Activated CD4-positive, alpha-beta T cell treated with anti-CD3 and anti-CD28 coated beads, Interleukin-2, amount 10 ng/mL, durations not matched to agents 7 days and 5 days (primary cell): ENCODE measurements at regions not wholly inside any gene's neighbourhood (a gene's known extent, or its start where the extent isn't known, plus 50 kb on each side); places are given as distances from the start of the nearest gene placed in this dataset.
A peak's percentile ranks its signal among the peaks of the same experiment; 100 is the strongest.
"Not testable (repeated sequence)": the region's sequence is repeated elsewhere in the genome, so short reads cannot be mapped to it uniquely, and the experiment has no call there.

ENCODE experiments used
- CTCF ChIA-PET: fragments of 350-600 bp; sonication (Branson Sonifier 250); formaldehyde crosslinking; loops from one replicate; lab custom pipeline; 2021; ENCODE audit warnings: antibody characterized with exemption; lab: Charles Lee
- POLR2A ChIA-PET: fragments of 350-600 bp; sonication (Branson Sonifier 250); formaldehyde crosslinking; loops from one replicate; lab custom pipeline; 2021; ENCODE audit warnings: antibody characterized with exemption; lab: Charles Lee
- DNase-seq: peaks from one replicate; pipeline ENCODE4 v3.0.0-alpha.2; 2020
- H3K27ac Mint-ChIP-seq: one replicate; pipeline ENCODE4 v1.8.0; 2021; ENCODE audit warnings: mild to moderate bottlenecking, moderate library complexity, mixed read lengths
- H3K27me3 Mint-ChIP-seq: one replicate; pipeline ENCODE4 v1.8.0; 2021; ENCODE audit warnings: mixed read lengths
- H3K36me3 Mint-ChIP-seq: one replicate; pipeline ENCODE4 v1.8.0; 2021; ENCODE audit warnings: low read depth, mixed read lengths
- H3K4me1 Mint-ChIP-seq: one replicate; pipeline ENCODE4 v1.8.0; 2021; ENCODE audit warnings: mixed read lengths
- H3K4me3 Mint-ChIP-seq: one replicate; pipeline ENCODE4 v1.8.0; 2021; ENCODE audit warnings: mild to moderate bottlenecking, moderate library complexity, mixed read lengths
- H3K9me3 Mint-ChIP-seq: one replicate; pipeline ENCODE4 v1.8.0; 2021; ENCODE audit warnings: mixed read lengths

DNA sequence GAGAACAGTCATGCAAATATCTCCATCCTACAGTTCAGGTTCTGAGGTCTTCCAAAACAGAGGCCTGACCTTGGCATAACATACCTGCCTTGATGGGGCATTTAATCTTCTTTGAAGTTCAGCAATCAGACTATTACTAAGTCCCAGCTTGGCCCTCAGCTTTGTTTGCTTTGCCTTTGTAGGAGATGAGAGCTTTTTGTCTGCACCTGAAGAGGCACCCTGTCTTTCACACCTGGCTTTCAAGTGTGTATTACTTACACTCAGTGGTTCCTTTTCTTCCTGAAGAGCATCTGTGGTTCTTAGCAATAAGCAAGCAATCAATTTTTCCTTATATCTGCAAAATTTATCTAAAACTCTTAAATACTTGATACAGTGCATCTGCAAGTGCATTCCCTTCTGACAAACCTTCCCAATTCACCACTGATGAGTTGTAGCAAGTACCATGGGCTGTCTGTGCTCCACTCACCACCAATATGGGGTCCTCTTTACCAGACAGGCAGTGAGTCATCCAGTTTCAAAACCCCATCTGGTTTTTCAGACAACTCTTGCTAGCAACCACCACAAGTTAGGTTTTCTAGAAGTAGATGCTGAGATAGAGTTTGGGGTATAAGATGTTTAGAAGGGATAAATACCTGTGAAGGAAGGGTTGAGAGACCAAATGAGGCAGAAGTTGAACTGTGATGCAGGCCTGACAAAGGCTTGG is 100.2 kb downstream of the HINT1 start:
- Mint-ChIP-seq H3K4me3 (no peak overlapping the region), H3K9me3 (peaks cover 32% of the 10 kb centered on the region), H3K36me3 (peaks cover 29% of the 10 kb centered on the region), H3K27ac (peak overlapping the region; percentile 12), H3K4me1 (peaks cover 49% of the 10 kb centered on the region), H3K27me3 (no peaks in the 10 kb centered on the region)
- CTCF ChIA-PET: interaction anchor here (1.2 kb wide), 1 partner anchor 12 kb away, joined by 4 read pairs; no protein-coding TSS in a partner anchor
- POLR2A ChIA-PET: no interaction called here
- DNase-seq: no peak

DNA sequence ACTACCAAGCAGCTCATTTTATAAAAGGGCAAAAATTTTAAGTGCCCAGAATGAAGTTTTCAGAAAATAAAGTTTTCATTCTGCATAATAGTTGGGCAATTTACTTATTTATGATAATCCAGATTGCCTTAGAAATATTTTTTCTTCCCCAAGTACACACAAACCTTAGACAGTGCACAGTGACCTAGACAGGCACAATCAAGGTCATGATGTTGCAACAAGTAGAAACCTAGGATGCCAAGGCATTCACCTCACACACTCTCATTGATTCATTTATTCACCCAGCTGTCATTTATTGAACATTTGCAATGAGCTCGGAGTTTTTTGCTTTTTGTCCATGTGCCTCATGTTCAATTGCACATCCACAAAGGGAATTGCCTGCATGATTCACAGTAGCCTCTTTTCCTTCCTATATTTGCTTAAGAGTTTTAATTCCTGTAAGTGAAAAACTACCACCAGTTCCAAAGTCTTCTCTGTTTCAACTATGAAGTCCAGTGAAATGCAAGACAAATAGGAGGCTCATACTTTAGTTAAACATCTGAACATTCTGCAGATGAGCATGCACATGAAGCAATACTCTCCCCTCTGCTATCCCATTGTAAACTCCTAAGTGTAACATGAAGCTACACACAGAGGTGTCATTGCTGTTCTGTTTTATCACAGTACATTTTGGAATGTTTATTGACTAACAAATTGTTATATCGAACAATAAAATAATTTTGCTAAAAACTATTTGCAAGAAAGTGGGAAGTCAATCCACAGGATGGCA is 122.9 kb downstream of the HINT1 start:
- no peaks in the 10 kb centered on the region for H3K4me1 Mint-ChIP-seq
- DNase-seq: no peak
- ChIA-PET CTCF (no interaction called here), POLR2A (no interaction called here)
- peaks cover 12% of the 10 kb centered on the region for H3K27me3 Mint-ChIP-seq
- no peaks in the 10 kb centered on the region for H3K36me3 Mint-ChIP-seq
- H3K27ac Mint-ChIP-seq: no peak overlapping the region
- H3K4me3 Mint-ChIP-seq: no peak overlapping the region
- peaks cover 8% of the 10 kb centered on the region for H3K9me3 Mint-ChIP-seq

DNA sequence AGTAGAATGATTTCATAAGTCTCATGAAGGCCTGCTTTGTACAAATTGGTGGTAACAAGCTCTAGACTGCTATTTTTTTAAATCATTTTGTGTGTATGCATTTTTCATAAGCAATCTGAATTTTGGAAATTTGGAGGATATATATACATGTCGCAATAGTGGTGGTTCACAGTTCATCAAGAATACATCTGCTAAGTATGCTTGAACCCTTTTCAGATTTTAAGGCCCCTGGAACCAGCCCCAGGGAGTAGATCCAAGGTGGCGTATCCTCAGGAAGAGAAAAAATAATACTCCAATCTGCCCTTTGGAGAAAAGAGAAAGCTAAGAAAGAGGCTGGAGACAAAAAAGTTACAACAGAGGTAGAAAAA is 141.6 kb downstream of the HINT1 start:
- CTCF ChIA-PET: no interaction called here
- Mint-ChIP-seq H3K36me3 (no peaks in the 10 kb centered on the region), H3K4me1 (no peaks in the 10 kb centered on the region), H3K9me3 (no peaks in the 10 kb centered on the region), H3K4me3 (no peak overlapping the region), H3K27ac (no peak overlapping the region), H3K27me3 (no peaks in the 10 kb centered on the region)
- no peak for DNase-seq
- POLR2A ChIA-PET: no interaction called here

DNA sequence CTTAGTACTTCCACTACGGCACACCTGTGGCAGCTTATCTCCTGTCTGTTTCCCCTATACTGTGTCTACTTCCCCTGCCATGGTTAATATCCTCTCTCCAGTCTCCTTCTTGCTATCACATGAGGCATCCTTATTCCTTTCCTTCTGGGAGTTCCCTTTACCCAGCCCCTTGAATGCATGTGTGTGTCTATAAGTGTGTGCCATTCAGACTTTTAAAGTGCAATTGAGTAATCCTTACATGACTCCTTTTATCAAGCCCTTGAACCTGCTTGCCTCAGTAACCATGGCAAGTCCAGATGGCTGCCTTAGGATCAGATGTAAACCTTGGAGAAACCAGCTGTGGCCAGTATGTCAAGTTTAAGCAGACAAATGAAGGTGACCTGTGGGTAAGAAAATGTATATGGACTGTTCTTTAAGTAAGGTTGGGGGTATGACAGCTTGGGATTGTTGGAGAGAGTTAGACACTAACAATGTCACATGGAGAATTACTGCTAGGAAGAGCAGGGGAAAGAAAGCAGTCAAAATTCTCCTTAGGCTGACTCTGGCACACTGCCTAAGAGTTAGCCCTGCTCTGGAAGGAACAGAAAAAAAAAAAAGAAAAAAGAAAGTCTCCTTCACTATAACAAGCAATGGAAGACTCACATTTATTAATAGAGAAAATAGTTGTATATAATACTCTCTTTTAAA is 142.1 kb downstream of the HINT1 start:
- Mint-ChIP-seq H3K4me3 (no peak overlapping the region), H3K27me3 (no peaks in the 10 kb centered on the region), H3K36me3 (no peaks in the 10 kb centered on the region), H3K4me1 (no peaks in the 10 kb centered on the region), H3K27ac (no peak overlapping the region), H3K9me3 (no peaks in the 10 kb centered on the region)
- no peak for DNase-seq
- CTCF ChIA-PET: no interaction called here
- POLR2A ChIA-PET: no interaction called here

DNA sequence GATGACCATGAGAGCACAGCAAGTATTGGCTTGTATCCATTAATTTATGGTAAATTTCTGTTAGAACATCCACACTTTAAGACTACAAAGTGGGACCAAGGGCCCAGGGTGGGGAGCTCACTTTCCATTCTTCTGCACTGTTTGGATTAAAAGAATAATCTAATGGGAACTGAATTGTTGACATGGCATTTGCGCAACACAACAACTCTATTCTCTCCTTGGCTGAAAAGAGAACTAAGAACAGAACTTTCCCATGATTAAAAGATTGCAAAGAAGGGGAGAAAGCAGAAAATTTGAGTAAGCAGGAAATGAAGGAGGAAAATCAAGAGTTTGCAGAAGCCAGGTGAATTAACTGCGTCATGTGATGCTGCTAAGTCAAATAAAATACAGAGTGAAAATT is 143.4 kb downstream of the HINT1 start:
- H3K4me1 Mint-ChIP-seq: peaks cover 6% of the 10 kb centered on the region
- peaks cover under 1% of the 10 kb centered on the region for H3K36me3 Mint-ChIP-seq
- peaks cover 5% of the 10 kb centered on the region for H3K27me3 Mint-ChIP-seq
- DNase-seq: no peak
- ChIA-PET CTCF (no interaction called here), POLR2A (no interaction called here)
- H3K4me3 Mint-ChIP-seq: no peak overlapping the region
- peaks cover 4% of the 10 kb centered on the region for H3K9me3 Mint-ChIP-seq
- H3K27ac Mint-ChIP-seq: no peak overlapping the region

DNA sequence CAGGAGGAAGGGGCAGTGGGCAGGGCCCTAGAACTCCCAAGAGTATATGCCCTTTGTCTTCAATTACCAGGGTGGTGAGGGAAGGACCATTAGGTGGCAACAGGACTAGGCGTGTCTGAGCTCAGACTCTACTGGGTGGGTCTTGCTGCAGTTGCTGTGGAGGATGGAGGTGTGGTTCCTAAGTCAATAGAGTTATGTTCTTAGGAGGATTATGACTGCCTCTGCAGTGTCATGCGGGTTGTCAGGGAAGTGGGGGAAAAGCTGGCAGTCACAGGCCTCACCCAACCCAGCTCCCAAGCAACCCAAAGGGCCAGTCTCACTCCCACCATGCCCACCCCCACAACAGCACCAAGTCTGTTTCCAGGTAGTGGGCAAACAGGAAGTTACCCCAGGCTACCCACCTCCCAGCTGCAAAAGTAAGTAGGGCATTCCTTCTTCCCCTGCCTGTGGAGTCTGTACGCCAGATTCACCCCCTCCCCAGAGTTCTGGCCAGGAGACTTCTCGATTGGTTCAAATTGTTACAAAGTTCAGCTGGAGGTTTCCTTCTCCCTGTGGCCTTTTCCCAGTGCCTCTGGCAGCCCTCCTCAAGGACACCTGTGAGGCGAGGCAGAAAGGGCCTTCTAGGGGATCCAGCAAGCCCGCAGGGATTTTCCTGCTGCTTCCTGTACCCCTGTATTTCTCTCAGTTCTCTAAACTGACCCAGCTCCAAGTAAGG is 145.3 kb downstream of the HINT1 start:
- Mint-ChIP-seq H3K4me3 (no peak overlapping the region), H3K27me3 (peaks cover 19% of the 10 kb centered on the region), H3K9me3 (peaks cover 10% of the 10 kb centered on the region), H3K4me1 (peaks cover 7% of the 10 kb centered on the region), H3K36me3 (peaks cover 2% of the 10 kb centered on the region), H3K27ac (no peak overlapping the region)
- CTCF ChIA-PET: interaction anchor here (1.5 kb wide), 1 partner anchor 11 kb away, joined by 4 read pairs; no protein-coding TSS in a partner anchor
- POLR2A ChIA-PET: no interaction called here
- no peak for DNase-seq

DNA sequence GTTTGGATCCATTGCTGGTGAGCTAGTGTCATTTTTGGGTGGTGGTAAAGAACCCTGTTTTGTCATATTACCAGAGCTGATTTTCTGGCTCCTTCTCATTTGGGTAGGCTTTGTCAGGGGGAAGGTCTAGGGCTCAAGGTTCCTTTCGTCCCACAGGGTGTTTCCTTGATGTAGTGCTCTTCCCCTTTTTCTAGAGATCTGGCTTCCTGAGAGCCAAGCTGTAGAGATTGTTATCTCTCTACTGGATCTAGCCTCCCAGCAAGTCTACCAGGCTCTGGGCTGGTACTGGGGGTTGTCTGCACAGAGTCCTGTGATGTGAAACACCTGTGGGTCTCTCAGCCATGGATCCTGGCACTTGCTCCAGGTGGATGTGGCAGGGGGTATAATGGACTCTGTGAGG is 145.9 kb downstream of the HINT1 start:
- H3K9me3 Mint-ChIP-seq: peaks cover 10% of the 10 kb centered on the region
- peaks cover 7% of the 10 kb centered on the region for H3K4me1 Mint-ChIP-seq
- peaks cover 22% of the 10 kb centered on the region for H3K27me3 Mint-ChIP-seq
- peaks cover 2% of the 10 kb centered on the region for H3K36me3 Mint-ChIP-seq
- CTCF ChIA-PET: interaction anchor here (1.5 kb wide), 1 partner anchor 11 kb away, joined by 4 read pairs; no protein-coding TSS in a partner anchor
- POLR2A ChIA-PET: no interaction called here
- H3K4me3 Mint-ChIP-seq: no peak overlapping the region
- no peak overlapping the region for H3K27ac Mint-ChIP-seq
- DNase-seq: no peak

DNA sequence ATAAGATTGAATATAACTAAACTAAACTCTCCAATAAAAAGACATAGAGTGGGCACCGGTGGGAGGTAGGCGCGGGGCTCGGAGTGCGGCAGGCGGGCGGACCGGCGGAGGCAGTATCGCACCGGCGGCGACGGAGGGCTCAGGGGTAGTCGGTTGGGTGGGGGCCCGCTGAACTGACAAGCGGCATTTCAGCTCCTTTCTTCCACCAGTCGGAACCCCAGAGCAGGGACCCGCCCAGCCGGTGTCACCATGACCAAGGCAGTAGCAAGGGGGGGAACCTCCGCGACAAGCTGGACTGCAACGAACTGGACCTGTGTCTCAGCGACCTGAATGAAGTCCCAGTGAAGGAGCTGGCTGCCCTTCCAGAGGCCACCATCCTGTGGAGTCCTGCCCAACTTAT is 156.7 kb downstream of the HINT1 start:
- H3K4me1 Mint-ChIP-seq: no peaks in the 10 kb centered on the region
- CTCF ChIA-PET: interaction anchor here (0.6 to 1.2 kb wide), 2 partner anchors 10 to 359 kb away, joined by 3 to 4 read pairs; no protein-coding TSS in a partner anchor
- no peak for DNase-seq

DNA sequence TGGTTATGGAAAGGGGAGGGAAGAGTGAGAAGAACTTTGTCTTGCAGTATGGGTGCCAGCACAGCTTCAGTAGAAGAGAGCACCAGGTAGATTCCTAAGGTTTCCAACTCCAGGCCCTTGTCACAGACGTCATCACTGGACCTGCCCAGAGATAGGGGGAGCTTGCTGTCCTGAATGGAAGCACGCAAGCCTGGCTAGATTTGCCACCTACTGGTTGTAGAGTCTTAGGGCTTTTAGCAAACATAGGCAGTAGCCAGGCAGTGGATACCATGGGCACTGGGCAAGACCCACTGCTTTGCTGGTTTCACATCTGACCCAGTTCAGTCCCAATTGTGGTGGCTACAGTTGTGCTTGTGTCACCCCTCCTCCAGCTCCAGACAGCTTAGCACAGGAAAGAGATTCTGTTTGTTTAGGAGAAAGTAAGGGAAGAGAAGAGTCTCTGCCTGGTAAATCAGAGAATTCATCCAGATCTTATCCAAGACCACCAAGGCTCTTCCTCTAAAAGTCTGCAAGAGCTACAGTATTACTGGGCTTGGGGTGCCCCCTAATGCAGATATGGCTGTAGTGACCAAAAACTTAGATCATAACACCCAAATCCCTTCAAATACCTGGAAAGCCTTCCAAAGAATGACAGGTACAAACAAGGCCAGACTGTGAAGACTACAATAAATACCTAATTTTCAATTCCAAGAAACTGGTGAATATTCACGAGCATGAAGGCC is 158.9 kb downstream of the HINT1 start:
- no peaks in the 10 kb centered on the region for H3K4me1 Mint-ChIP-seq
- H3K27me3 Mint-ChIP-seq: peaks cover 3% of the 10 kb centered on the region
- H3K4me3 Mint-ChIP-seq: no peak overlapping the region
- ChIA-PET CTCF (no interaction called here), POLR2A (no interaction called here)
- no peak for DNase-seq
- no peak overlapping the region for H3K27ac Mint-ChIP-seq
- H3K9me3 Mint-ChIP-seq: no peaks in the 10 kb centered on the region
- no peaks in the 10 kb centered on the region for H3K36me3 Mint-ChIP-seq

More for the DNA sequence above, 156.7 kb downstream of the HINT1 start:
- no peaks in the 10 kb centered on the region for H3K36me3 Mint-ChIP-seq
- POLR2A ChIA-PET: no interaction called here
- H3K27ac Mint-ChIP-seq: no peak overlapping the region
- peaks cover 3% of the 10 kb centered on the region for H3K27me3 Mint-ChIP-seq
- H3K9me3 Mint-ChIP-seq: peaks cover 2% of the 10 kb centered on the region
- H3K4me3 Mint-ChIP-seq: no peak overlapping the region

DNA sequence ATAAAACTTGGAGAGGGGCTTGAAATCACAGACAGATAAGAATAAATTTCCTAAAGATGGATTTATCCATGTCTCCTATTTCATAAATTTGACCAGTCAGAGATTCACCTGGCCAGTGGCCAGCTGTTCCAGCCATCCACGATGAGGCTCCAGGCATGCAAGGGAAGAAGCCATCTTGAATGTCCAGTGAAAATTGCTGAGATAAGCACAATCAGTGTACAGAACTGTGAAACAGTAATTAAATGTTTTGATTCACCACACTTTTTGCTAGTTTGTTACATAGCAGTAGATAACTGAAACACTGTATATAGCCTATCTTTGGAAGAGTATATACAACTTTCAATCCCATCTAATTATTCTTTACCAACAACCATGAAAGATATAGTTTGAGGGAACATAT is 163.5 kb downstream of the HINT1 start:
- Mint-ChIP-seq H3K27ac (no peak overlapping the region), H3K4me3 (no peak overlapping the region), H3K27me3 (peaks cover 2% of the 10 kb centered on the region), H3K4me1 (no peaks in the 10 kb centered on the region), H3K36me3 (no peaks in the 10 kb centered on the region), H3K9me3 (no peaks in the 10 kb centered on the region)
- DNase-seq: no peak
- ChIA-PET CTCF (no interaction called here), POLR2A (no interaction called here)

DNA sequence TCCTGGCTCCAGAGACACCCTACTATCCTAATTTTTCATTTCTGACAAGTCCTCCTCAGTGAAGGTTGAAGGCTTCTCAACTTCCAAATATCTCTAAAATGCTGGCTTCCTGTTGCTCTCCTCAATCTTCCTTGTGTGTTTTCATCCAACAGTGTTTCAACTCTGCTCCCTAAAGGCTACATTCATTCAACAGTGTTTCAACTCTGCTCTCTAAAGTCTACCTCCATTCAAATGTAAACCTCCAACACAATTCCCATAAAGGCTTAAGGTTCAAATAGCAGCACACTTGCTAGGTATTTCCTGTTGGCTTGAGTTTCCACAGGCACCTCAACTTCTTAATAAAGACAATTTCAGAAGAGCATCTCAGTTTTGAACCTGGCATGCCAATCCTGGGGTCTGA is 164.8 kb downstream of the HINT1 start:
- H3K4me1 Mint-ChIP-seq: no peaks in the 10 kb centered on the region
- POLR2A ChIA-PET: interaction anchor here (0.7 kb wide), 1 partner anchor 264 kb away, joined by 5 read pairs; no protein-coding TSS in a partner anchor
- H3K4me3 Mint-ChIP-seq: no peak overlapping the region
- no peak for DNase-seq
- no peaks in the 10 kb centered on the region for H3K9me3 Mint-ChIP-seq
- H3K27ac Mint-ChIP-seq: no peak overlapping the region
- peaks cover 2% of the 10 kb centered on the region for H3K27me3 Mint-ChIP-seq
- no peaks in the 10 kb centered on the region for H3K36me3 Mint-ChIP-seq
- CTCF ChIA-PET: no interaction called here

DNA sequence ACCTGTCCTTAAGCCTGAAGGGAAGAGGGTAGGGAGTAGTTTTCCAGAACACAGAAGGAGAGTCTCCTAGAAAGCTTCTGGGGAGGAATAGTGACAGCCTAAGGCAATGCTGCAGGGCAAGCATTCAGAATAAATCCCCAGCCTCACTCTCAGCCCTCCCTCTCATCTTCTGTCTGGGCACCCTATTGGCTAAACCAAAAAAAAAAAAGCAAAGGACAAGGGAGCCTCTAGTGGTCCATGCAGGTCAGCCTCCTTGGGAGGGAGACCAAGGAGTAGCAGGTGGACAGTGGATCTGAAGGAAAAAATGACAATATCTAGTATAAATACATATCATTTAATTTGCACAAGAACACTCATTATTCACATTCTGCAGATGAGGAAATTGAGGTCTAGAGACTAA is 168.3 kb downstream of the HINT1 start:
- H3K27me3 Mint-ChIP-seq, CTCF ChIA-PET, H3K27ac Mint-ChIP-seq, H3K4me1 Mint-ChIP-seq, H3K36me3 Mint-ChIP-seq, POLR2A ChIA-PET, H3K9me3 Mint-ChIP-seq, H3K4me3 Mint-ChIP-seq, DNase-seq: not testable (repeated sequence)
